Activated naive CD8-positive, alpha-beta T cell treated with anti-CD3 and anti-CD28 coated beads, Interleukin-2, amount 50 U/mL, for 16 hours (primary cell): ENCODE measurements at regions not wholly inside any gene's neighbourhood (a gene's known extent, or its start where the extent isn't known, plus 50 kb on each side); places are given as distances from the start of the nearest gene placed in this dataset.

ENCODE experiments used
- DNase-seq: peaks from one replicate; pipeline ENCODE4 v3.0.0-alpha.2; 2020; ENCODE audit warnings: low read depth, low spot score

DNA sequence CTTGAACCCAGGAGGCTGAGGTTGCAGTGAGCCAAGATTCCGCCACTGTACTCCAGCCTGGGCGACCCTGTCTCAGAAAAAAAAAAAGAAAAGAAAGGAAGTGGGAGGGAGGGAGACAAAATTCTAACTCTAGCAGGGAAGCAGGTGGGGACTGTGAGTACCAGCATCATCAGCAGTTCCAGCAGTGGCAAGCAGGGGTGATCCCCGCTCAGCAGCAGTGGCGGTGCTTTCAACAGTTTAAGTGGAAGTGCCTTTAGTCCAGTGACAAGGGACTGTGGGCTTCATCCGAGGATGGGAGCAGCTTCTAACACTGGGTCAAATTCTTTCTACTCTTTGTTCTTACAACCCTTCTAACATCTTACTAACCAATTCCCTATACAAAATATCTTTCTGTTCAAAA lies 858.1 kb upstream of the ADAMTS5 start:
- no peak for DNase-seq

- no peak for DNase-seq
Observed at GRCh38 chr21:27823652-27824201, 856.8 kb upstream of the ADAMTS5 start.

DNA sequence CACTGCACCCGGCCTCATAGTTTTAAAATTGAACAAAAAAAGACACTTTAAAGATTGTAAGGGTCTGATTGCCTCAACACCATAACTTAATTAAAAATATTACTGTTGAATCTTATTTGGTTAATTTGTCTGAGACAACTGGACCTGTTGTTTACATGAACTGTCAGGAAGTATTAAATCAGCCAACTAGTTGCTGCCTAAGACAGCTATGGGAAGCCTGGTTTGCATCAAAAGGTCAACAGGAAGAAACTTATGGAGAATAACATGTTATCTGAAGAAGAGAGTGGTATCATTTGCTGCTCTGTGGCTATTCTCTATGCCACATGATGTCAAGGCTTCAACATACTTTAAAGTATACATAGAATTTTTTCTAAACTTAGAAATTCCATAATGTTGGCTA lies 853.5 kb upstream of the ADAMTS5 start:
- no peak for DNase-seq

DNA sequence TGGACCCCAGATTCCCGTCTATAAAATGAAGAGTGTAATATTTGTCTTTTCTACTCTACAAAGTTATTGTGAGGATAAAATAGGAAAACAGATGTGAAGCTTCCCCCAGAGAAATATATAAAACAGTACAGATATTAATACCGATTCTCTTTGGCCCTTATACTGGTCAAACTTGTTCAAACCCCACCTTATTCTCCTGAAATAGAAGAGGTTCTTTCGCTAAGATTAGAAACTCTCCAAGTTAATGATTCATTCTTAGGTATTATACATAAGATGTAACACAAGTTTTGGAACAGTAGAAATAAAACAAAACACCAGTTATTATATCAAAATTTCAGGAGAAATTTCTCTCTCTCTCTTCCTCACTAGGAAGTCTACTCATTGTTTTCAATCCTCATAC lies 852.4 kb upstream of the ADAMTS5 start:
- DNase-seq = no peak

GRCh38 chr21:27818847-27819246 lies 852.0 kb upstream of the ADAMTS5 start:
- no peak for DNase-seq

GRCh38 chr21:27817902-27818623 lies 851.2 kb upstream of the ADAMTS5 start:
- DNase-seq = no peak

- DNase-seq = no peak
Observed at GRCh38 chr21:27817074-27817473, 850.2 kb upstream of the ADAMTS5 start.

DNA sequence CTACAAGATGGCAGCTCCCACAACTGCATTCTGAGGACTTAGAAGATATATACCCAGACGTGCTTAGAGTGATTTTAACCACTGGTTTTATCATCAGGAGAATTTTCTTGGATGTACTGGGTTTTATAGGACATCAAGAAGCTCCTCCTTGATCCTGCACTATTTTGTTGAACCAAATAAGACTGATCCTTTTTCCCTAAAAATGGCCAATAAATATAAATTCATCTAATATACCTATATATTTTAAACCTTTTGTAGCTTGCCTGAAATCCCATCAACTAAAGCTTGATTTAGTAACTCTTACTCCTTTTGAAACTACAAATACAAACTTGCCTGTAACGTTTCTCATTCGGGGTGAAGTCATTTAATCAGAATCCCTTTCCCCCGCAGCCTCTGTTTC lies 849.4 kb upstream of the ADAMTS5 start:
- DNase-seq = no peak

- DNase-seq = no peak
Observed at GRCh38 chr21:27814226-27814625, 847.3 kb upstream of the ADAMTS5 start.

GRCh38 chr21:27813750-27814149 lies 846.9 kb upstream of the ADAMTS5 start:
- no peak for DNase-seq

DNA sequence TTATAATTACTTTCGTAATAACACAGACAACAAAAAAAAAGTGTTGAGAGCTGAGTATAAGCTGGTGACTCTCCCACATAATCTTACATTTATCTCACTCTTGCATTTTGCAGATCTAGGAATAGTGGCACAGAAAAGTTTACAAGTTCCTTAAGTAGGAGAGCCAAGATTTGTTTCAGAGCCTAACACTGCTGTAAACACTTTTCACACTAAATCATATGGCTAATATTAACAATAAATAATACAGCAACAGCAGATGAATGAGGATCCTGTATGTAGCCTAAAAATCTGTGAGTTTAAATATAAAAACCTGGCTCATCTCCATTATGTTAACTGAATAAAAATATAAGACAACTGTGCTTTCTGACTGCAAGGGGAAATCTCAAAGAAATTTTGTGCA lies 846.5 kb upstream of the ADAMTS5 start:
- no peak for DNase-seq

- DNase-seq = no peak
Observed at GRCh38 chr21:27812279-27812678, 845.4 kb upstream of the ADAMTS5 start.

DNA sequence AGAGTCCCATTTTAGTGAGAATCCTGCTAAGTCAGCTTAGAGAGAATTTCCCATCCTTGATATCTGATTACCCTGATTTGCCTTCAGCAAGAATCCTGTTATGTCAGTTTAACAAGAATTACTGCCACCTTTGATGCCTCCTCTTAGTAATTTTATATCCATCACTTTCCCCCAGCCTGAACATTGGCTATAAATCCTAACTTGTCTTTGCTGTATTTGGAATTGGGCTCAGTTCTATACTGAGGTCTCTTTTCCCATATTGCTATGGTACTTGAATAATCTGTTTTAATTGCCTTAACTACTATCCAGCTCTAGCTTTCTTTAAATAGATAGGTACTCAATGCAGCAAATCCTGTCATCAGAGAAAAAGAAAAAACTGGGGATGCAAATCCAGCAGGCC lies 842.0 kb upstream of the ADAMTS5 start:
- DNase-seq = no peak

DNA sequence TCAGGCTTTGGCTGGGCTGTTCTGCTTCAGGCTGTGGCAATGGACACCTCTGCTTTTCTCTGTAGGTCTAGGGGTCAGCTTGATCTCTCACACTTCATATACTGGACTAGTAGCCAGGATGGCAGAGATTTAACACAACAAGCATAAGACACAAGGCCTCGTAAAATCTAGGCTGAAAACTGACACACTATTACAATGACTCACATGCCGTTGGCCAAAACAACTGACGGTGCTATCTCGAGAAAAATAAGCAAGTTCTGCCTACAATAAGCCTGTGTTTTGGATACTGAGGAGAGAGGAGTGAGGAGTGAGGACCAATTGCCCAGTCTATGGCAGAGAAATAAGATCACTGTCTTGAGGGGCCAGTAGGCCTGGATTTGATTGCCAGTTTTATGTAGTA lies 840.7 kb upstream of the ADAMTS5 start:
- DNase-seq = no peak

DNA sequence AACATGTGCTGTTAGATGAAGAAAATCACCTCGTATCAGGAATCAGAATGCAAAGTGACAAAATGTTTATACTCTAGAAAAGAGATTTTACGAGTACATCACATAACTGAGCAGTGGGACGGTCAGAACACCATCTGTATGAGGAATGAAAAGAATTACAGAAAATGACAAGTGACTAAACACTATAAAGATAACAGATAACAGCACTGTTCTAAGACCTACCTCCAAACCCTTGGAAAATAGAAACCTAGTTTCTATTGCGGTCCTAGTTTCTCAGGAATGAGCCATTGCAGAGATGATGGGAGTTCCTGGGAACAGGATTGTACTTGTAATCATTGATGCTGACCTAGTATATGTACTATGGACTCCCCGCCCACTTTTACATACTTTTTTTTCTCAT lies 839.4 kb upstream of the ADAMTS5 start:
- DNase-seq = no peak

DNA sequence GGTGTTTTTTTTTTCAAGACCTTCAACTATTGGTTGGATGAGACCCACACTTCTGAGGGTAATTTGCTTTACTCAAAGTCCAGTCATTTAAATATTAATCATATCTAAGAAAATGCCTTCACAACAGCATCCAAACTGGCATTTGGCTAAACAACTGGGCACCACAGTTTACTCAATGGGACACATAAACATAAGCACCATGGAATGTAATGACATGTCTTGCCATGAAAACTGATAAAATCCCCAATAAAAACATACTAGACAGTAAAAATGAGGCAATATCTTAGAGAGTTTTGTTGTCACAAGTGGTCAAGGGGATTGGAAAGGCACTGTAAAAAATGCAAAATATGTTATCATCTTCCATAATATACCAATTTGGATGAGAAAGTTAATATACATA lies 838.8 kb upstream of the ADAMTS5 start:
- DNase-seq = no peak

DNA sequence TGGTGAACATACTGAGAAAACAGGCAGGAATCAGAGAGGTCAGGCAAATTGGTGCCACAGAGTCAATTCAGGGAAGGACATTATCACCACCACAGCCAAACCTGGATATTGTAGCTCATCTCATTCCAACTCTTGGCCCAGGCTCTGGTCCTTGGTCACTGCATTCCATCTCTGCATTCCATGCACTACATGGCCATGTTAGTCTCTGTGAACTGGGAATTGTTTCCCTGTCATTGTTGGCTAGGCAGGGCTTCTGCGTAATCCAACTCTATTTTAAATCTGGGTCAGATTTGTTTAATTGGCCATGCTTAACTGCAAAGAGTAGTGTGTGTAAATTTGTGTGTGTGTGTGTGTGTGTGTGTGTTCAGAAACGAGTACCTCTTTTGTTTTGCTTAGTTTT lies 837.6 kb upstream of the ADAMTS5 start:
- DNase-seq = no peak

DNA sequence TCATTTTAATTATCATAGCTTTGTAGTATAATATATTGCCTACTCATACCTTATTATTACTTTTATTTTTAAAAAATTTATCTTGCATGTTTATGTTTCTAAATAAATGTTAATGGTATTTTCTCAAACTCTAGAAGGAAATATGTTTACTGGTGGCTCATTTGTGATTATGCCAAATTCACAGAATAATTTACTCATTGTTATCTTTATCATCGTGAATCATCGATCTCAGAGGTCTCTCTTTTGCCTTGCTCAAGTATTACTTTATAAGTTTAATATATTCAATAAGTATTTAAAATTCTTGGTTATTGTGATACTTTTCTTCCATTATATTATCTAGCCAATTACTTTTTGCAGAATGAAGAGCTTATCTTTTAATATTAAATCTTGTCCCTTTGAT lies 836.7 kb upstream of the ADAMTS5 start:
- no peak for DNase-seq

- DNase-seq = no peak
Observed at GRCh38 chr21:27802816-27803475, 836.1 kb upstream of the ADAMTS5 start.

- no peak for DNase-seq
Observed at GRCh38 chr21:27799861-27800260, 833.0 kb upstream of the ADAMTS5 start.

DNA sequence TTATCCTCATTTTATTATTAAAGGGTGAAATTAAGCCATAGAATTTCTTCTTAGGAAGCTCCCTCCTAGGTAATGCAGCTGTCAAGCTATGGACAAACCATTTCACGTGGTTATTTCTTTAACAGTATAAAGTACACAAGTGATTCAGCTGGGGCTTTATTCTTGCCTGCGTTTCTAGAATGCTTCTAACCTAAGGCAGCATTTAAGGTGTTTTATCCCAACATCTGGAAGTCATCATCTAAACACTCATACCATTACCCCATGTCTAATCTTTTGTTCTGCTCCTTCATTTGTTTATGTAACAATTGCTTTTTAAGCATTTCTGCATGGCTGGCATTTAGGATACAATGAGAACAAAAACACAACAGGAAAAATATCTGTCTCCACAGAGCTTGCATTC lies 829.2 kb upstream of the ADAMTS5 start:
- DNase-seq = no peak

DNA sequence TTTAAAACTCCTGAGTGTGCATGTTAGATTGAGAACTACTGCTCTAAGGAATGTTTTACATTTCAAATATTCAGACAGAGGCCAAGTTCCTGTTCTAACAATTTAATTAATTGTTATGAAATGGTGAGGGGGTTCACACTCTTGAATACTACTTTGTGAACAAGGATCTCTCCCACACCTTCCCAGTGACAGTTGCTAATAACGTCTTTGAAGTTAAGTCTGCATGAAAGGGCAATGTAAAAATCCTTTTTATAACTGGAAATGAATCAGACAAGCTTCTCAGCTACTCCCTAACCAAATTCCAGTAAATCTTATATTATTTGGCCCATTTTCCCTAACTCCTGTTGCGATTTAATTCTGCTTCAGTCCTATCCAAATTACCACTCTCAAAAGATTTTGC lies 828.5 kb upstream of the ADAMTS5 start:
- no peak for DNase-seq

DNA sequence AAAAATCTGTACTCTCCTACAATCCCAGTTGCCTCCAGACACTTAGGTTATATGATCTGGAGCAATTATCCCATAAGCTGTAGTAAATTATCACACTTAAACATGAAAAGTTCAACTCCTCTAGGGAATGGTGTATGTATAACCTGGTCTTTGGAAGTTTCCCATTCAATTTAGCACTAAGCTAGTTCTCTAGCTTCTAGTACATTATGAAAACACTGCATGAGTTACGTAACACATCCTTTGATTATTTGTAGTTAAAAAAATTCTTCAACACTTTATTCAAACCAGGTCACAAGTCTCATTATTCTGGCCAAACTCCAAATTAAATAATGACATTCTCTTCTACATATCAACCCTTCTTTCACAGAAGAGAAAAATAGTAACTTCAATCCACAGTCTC lies 827.0 kb upstream of the ADAMTS5 start:
- DNase-seq = no peak
